ENCODE measurements at regions not wholly inside any gene's neighbourhood (a gene's known extent, or its start where the extent isn't known, plus 50 kb on each side); places are given as distances from the start of the nearest gene placed in this dataset.

GRCh38 chr4:152158225-152158624 is 377.7 kb downstream of the FBXW7 start:
- TF ChIP-seq ZFP3 (CRISPR knock-in tag; IDR thresholded peaks at IDR 0.05) = no peak
- TF ChIP-seq ISL1 (CRISPR knock-in tag; IDR thresholded peaks at IDR 0.05) = no peak
- TF ChIP-seq CSRNP3 (CRISPR knock-in tag; IDR thresholded peaks at IDR 0.05) = no peak
- TF ChIP-seq PATZ1 (CRISPR knock-in tag; IDR thresholded peaks at IDR 0.05; ENCODE audit: borderline replicate concordance) = no peak
- TF ChIP-seq ZFP30 (CRISPR knock-in tag; IDR thresholded peaks at IDR 0.05) = no peak
- TF ChIP-seq BACH2 (CRISPR knock-in tag; IDR thresholded peaks at IDR 0.05; ENCODE audit: borderline replicate concordance) = no peak
- TF ChIP-seq TSHZ2 (CRISPR knock-in tag; IDR thresholded peaks at IDR 0.05) = no peak
- no peak for TF ChIP-seq PPARA (CRISPR knock-in tag; IDR thresholded peaks at IDR 0.05; ENCODE audit: borderline replicate concordance)
- no peak for TF ChIP-seq TOX (CRISPR knock-in tag; IDR thresholded peaks at IDR 0.05; ENCODE audit: borderline replicate concordance)
- no peak for TF ChIP-seq ZNF8 (CRISPR knock-in tag; IDR thresholded peaks at IDR 0.05)
- no peak for TF ChIP-seq ARNTL (CRISPR knock-in tag; IDR thresholded peaks at IDR 0.05; ENCODE audit: borderline replicate concordance, low read depth)
